ENCODE measurements at regions not wholly inside any gene's neighbourhood (a gene's known extent, or its start where the extent isn't known, plus 50 kb on each side); places are given as distances from the start of the nearest gene placed in this dataset.

- in situ Hi-C loops (cut with MboI; ENCODE audit: low sequenced_read_pairs), result no loop called here
These were observed 269.3 kb upstream of the NCKAP5 start for GRCh38 chr2:133837441-133838094.

- in situ Hi-C loops (cut with MboI; ENCODE audit: low sequenced_read_pairs), result no loop called here
These were observed 270.5 kb upstream of the NCKAP5 start for GRCh38 chr2:133838642-133839365.

- in situ Hi-C loops (cut with MboI; ENCODE audit: low sequenced_read_pairs), result no loop called here
These were observed 271.4 kb upstream of the NCKAP5 start for GRCh38 chr2:133839677-133840076.

- in situ Hi-C loops (cut with MboI; ENCODE audit: low sequenced_read_pairs), result no loop called here
These were observed 272.5 kb upstream of the NCKAP5 start for GRCh38 chr2:133840761-133841160.

GRCh38 chr2:133841900-133842299 is 273.6 kb upstream of the NCKAP5 start:
- in situ Hi-C loops (cut with MboI; ENCODE audit: low sequenced_read_pairs), result no loop called here

GRCh38 chr2:133842446-133842845 is 274.2 kb upstream of the NCKAP5 start:
- in situ Hi-C loops (cut with MboI; ENCODE audit: low sequenced_read_pairs), result no loop called here

GRCh38 chr2:133843091-133843490 is 274.8 kb upstream of the NCKAP5 start:
- in situ Hi-C loops (cut with MboI; ENCODE audit: low sequenced_read_pairs), result no loop called here

GRCh38 chr2:133843551-133843950 is 275.3 kb upstream of the NCKAP5 start:
- in situ Hi-C loops (cut with MboI; ENCODE audit: low sequenced_read_pairs), result no loop called here

GRCh38 chr2:133844214-133844892 is 276.1 kb upstream of the NCKAP5 start:
- in situ Hi-C loops (cut with MboI; ENCODE audit: low sequenced_read_pairs), result no loop called here

GRCh38 chr2:133846476-133846875 is 278.2 kb upstream of the NCKAP5 start:
- in situ Hi-C loops (cut with MboI; ENCODE audit: low sequenced_read_pairs), result no loop called here

- in situ Hi-C loops (cut with MboI; ENCODE audit: low sequenced_read_pairs), result no loop called here
These were observed 279.3 kb upstream of the NCKAP5 start for GRCh38 chr2:133847591-133847990.

GRCh38 chr2:133848111-133848649 is 279.9 kb upstream of the NCKAP5 start:
- in situ Hi-C loops (cut with MboI; ENCODE audit: low sequenced_read_pairs), result no loop called here

- in situ Hi-C loops (cut with MboI; ENCODE audit: low sequenced_read_pairs), result no loop called here
These were observed 281.1 kb upstream of the NCKAP5 start for GRCh38 chr2:133849341-133849740.

GRCh38 chr2:133854603-133855200 is 286.4 kb upstream of the NCKAP5 start:
- in situ Hi-C loops (cut with MboI; ENCODE audit: low sequenced_read_pairs), result no loop called here

GRCh38 chr2:133855526-133855925 is 287.3 kb upstream of the NCKAP5 start:
- in situ Hi-C loops (cut with MboI; ENCODE audit: low sequenced_read_pairs), result no loop called here

- in situ Hi-C loops (cut with MboI; ENCODE audit: low sequenced_read_pairs), result no loop called here
These were observed 288.4 kb upstream of the NCKAP5 start for GRCh38 chr2:133856678-133857077.

GRCh38 chr2:133859578-133859977 is 291.3 kb upstream of the NCKAP5 start:
- in situ Hi-C loops (cut with MboI; ENCODE audit: low sequenced_read_pairs), result no loop called here

- in situ Hi-C loops (cut with MboI; ENCODE audit: low sequenced_read_pairs), result no loop called here
These were observed 294.2 kb upstream of the NCKAP5 start for GRCh38 chr2:133862400-133862977.

- in situ Hi-C loops (cut with MboI; ENCODE audit: low sequenced_read_pairs), result no loop called here
These were observed 295.0 kb upstream of the NCKAP5 start for GRCh38 chr2:133863106-133863800.

- in situ Hi-C loops (cut with MboI; ENCODE audit: low sequenced_read_pairs), result no loop called here
These were observed 296.9 kb upstream of the NCKAP5 start for GRCh38 chr2:133865141-133865540.

Data from HL-60/S4 treated with retinoic acid at 250 ng/mL for 4 days and 3 days (cell line).